ENCODE measurements at regions not wholly inside any gene's neighbourhood (a gene's known extent, or its start where the extent isn't known, plus 50 kb on each side); places are given as distances from the start of the nearest gene placed in this dataset.

DNA sequence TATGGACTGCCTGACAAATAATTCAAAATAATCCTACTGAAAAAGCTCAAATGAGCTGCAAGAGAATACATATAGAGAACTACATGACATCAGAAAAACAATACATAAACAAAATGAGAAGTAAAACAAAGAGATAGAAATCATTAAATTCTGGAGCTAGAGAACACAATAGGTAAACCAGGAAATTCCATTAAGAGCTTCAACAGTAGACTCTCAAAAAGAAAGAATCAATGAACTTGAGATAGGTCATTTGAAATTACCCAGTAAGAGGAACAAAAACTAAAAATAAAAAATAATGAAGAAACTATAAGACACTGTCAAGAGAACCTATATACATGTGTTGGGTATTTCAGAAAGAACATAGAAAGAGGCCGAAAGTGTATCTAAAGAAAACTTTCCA, 186.3 kb downstream of the PTN start:
- TF ChIP-seq, protein P1, sequence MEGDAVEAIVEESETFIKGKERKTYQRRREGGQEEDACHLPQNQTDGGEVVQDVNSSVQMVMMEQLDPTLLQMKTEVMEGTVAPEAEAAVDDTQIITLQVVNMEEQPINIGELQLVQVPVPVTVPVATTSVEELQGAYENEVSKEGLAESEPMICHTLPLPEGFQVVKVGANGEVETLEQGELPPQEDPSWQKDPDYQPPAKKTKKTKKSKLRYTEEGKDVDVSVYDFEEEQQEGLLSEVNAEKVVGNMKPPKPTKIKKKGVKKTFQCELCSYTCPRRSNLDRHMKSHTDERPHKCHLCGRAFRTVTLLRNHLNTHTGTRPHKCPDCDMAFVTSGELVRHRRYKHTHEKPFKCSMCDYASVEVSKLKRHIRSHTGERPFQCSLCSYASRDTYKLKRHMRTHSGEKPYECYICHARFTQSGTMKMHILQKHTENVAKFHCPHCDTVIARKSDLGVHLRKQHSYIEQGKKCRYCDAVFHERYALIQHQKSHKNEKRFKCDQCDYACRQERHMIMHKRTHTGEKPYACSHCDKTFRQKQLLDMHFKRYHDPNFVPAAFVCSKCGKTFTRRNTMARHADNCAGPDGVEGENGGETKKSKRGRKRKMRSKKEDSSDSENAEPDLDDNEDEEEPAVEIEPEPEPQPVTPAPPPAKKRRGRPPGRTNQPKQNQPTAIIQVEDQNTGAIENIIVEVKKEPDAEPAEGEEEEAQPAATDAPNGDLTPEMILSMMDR (IDR thresholded peaks at IDR 0.05 in 4 of 5, conservative IDR thresholded peaks at IDR 0.05 in 1 of 5), result no peak
- no peak for TF ChIP-seq POLR2A (IDR thresholded peaks at IDR 0.05)
